AG04450 (cell line): ENCODE measurements at regions not wholly inside any gene's neighbourhood (a gene's known extent, or its start where the extent isn't known, plus 50 kb on each side); places are given as distances from the start of the nearest gene placed in this dataset.
A peak's percentile ranks its signal among the peaks of the same experiment; 100 is the strongest.

Experiments
- CTCF ChIA-PET: fragments of 300-600, 350-600 bp; formaldehyde crosslinking; extraction: SDS; loops from one replicate; lab custom pipeline; 2022; ENCODE audit warnings: antibody characterized with exemption, inconsistent platforms; lab: Charles Lee
- POLR2A ChIA-PET: fragments of 350-600 bp; formaldehyde crosslinking; extraction: SDS; loops from one replicate; lab custom pipeline; 2021; ENCODE audit warnings: antibody characterized with exemption, inconsistent platforms; lab: Yijun Ruan, JAX
- DNase-seq: peaks from one replicate; pipeline ENCODE4 v3.0.0-alpha.2; 2011; ENCODE audit warnings: low read depth, low spot score
- H3K27ac ChIP-seq: one replicate; pipeline ENCODE4 v1.5.1; 2012; ENCODE audit warnings: low read depth, low read length, control low read depth
- H3K27me3 ChIP-seq: one replicate; pipeline ENCODE4 v1.6.0; 2012; ENCODE audit warnings: low read length; ENCODE audit not compliant: control insufficient read depth, insufficient read depth
- H3K4me3 ChIP-seq: 2 replicates; pipeline ENCODE4 v1.5.1; 2011; ENCODE audit warnings: mild to moderate bottlenecking, low read depth, low read length, control low read depth
- H3K9me3 ChIP-seq: 2 replicates; pipeline ENCODE4 v1.5.1; 2012; ENCODE audit warnings: low read length; ENCODE audit not compliant: control insufficient read depth, insufficient read depth
- CTCF ChIP-seq: IDR thresholded peaks from 2 replicates; pipeline ENCODE4 v1.5.1; 2011; ENCODE audit warnings: low read depth, low read length, control low read depth, inconsistent platforms

GRCh38 chr2:21453723-21454450 lies 330.1 kb downstream of the TDRD15 start:
- POLR2A ChIA-PET, result no interaction called here
- CTCF ChIA-PET, result no interaction called here
- no peak for DNase-seq

GRCh38 chr2:21454839-21455238 lies 331.1 kb downstream of the TDRD15 start:
- no peak for TF ChIP-seq CTCF
- no peak overlapping the region for H3K27ac ChIP-seq
- CTCF ChIA-PET, result no interaction called here
- POLR2A ChIA-PET, result no interaction called here
- no peak for DNase-seq
- no peaks in the 10 kb centered on the region for H3K27me3 ChIP-seq
- H3K9me3 ChIP-seq, result no peaks in the 10 kb centered on the region
- no peak overlapping the region for H3K4me3 ChIP-seq

More at GRCh38 chr2:21453723-21454450, 330.1 kb downstream of the TDRD15 start:
- no peaks in the 10 kb centered on the region for H3K27me3 ChIP-seq
- no peak overlapping the region for H3K4me3 ChIP-seq
- TF ChIP-seq CTCF, result no peak
- H3K27ac ChIP-seq, result no peak overlapping the region
- H3K9me3 ChIP-seq, result no peaks in the 10 kb centered on the region

GRCh38 chr2:21461754-21462240 lies 338.0 kb downstream of the TDRD15 start:
- TF ChIP-seq CTCF, result no peak
- CTCF ChIA-PET, result no interaction called here
- POLR2A ChIA-PET, result no interaction called here

GRCh38 chr2:21466341-21466927 lies 342.7 kb downstream of the TDRD15 start:
- DNase-seq, result peak; percentile 3
- no peaks in the 10 kb centered on the region for H3K27me3 ChIP-seq
- peaks cover 4% of the 10 kb centered on the region; the same call in 1 of the 2 replicates for H3K9me3 ChIP-seq
- CTCF ChIA-PET, result no interaction called here
- H3K27ac ChIP-seq, result no peak overlapping the region
- no peak for TF ChIP-seq CTCF
- H3K4me3 ChIP-seq, result no peak overlapping the region
- POLR2A ChIA-PET, result no interaction called here

More at GRCh38 chr2:21461754-21462240, 338.0 kb downstream of the TDRD15 start:
- Histone ChIP-seq H3K4me3 (no peak overlapping the region), H3K9me3 (no peaks in the 10 kb centered on the region; the same call in 1 of the 2 replicates), H3K27me3 (no peaks in the 10 kb centered on the region), H3K27ac (no peak overlapping the region)
- DNase-seq, result no peak

- H3K27ac ChIP-seq, result no peak overlapping the region
- ChIA-PET CTCF (no interaction called here), POLR2A (no interaction called here)
- H3K4me3 ChIP-seq, result no peak overlapping the region
- peaks cover 4% of the 10 kb centered on the region; the same call in 1 of the 2 replicates for H3K9me3 ChIP-seq
- no peak for TF ChIP-seq CTCF
- no peak for DNase-seq
- no peaks in the 10 kb centered on the region for H3K27me3 ChIP-seq
Measured at GRCh38 chr2:21467280-21467818, 343.6 kb downstream of the TDRD15 start.
